ENCODE measurements at regions not wholly inside any gene's neighbourhood (a gene's known extent, or its start where the extent isn't known, plus 50 kb on each side); places are given as distances from the start of the nearest gene placed in this dataset.

GRCh38 chr21:23633447-23633940 lies 1973.8 kb downstream of the MRPL39 start:
- TF ChIP-seq CTCF (IDR thresholded peaks at IDR 0.05) (no peak), POLR2AphosphoS5 (IDR thresholded peaks at IDR 0.05) (no peak), POLR2A (IDR thresholded peaks at IDR 0.05) (no peak)
